ENCODE measurements at regions not wholly inside any gene's neighbourhood (a gene's known extent, or its start where the extent isn't known, plus 50 kb on each side); places are given as distances from the start of the nearest gene placed in this dataset.

DNA sequence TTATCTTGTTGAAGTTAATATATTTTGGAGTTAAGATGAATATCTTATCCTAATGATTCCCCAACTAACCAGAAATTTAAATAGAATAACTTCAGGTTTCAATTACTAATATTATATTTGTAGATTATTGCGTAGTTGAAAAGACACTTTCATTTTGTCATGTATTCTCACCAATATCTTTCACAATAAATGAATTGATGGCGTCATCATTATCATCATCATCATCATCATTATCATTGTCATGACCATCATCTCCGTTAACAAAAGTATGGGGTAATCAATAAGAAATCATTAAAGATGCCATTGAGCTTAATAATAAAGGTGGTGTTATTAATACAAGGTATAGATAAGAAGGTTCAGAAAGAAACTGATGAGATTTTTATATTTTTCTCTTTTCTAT lies 768.8 kb upstream of the SLC10A2 start:
- TF ChIP-seq, protein P1, sequence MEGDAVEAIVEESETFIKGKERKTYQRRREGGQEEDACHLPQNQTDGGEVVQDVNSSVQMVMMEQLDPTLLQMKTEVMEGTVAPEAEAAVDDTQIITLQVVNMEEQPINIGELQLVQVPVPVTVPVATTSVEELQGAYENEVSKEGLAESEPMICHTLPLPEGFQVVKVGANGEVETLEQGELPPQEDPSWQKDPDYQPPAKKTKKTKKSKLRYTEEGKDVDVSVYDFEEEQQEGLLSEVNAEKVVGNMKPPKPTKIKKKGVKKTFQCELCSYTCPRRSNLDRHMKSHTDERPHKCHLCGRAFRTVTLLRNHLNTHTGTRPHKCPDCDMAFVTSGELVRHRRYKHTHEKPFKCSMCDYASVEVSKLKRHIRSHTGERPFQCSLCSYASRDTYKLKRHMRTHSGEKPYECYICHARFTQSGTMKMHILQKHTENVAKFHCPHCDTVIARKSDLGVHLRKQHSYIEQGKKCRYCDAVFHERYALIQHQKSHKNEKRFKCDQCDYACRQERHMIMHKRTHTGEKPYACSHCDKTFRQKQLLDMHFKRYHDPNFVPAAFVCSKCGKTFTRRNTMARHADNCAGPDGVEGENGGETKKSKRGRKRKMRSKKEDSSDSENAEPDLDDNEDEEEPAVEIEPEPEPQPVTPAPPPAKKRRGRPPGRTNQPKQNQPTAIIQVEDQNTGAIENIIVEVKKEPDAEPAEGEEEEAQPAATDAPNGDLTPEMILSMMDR (IDR thresholded peaks at IDR 0.05) = no peak
- no peak for TF ChIP-seq POLR2A (IDR thresholded peaks at IDR 0.05)

Measured in lower leg skin (tissue), 3 donors.